Kidney (tissue), 13 donors: ENCODE measurements at regions not wholly inside any gene's neighbourhood (a gene's known extent, or its start where the extent isn't known, plus 50 kb on each side); places are given as distances from the start of the nearest gene placed in this dataset.

Experiments used
- DNase-seq, 5 donors: peaks; one replicate each; pipeline ENCODE4 v3.0.0-alpha.2; 2013 to 2020
- FAIRE-seq: peaks from 2 replicates; lab custom pipeline; 2012; peaks lifted over from hg19 to GRCh38; lab: Jason Lieb, UNC
- H3K27ac ChIP-seq, 2 donors: one replicate each; pipeline ENCODE4 v1.7.0; 2013; ENCODE audit warnings: low read depth in 2 of 2, low read length in 2 of 2, inconsistent platforms in 1 of 2
- H3K27me3 ChIP-seq: one replicate; pipeline ENCODE4 v1.7.1; 2013; ENCODE audit warnings: low read length, inconsistent platforms; ENCODE audit not compliant: control insufficient read depth, insufficient read depth
- H3K36me3 ChIP-seq, 3 donors: one replicate each; pipeline versions ENCODE4 v1.7.0 to v1.7.1; 2013; ENCODE audit warnings: low read length in 3 of 3, control low read depth in 1 of 3, inconsistent platforms in 1 of 3; ENCODE audit not compliant: insufficient read depth in 3 of 3, control insufficient read depth in 2 of 3
- H3K4me1 ChIP-seq, 3 donors: one replicate each; pipeline versions ENCODE4 v1.7.0 to v1.7.1; 2013; ENCODE audit warnings: low read length in 3 of 3, inconsistent platforms in 1 of 3, low read depth in 1 of 3; ENCODE audit not compliant: control insufficient read depth in 2 of 3, insufficient read depth in 2 of 3
- H3K4me3 ChIP-seq, 3 donors: one replicate each; pipeline versions ENCODE4 v1.7.0 to v1.8.1; 2013; ENCODE audit warnings: low read length in 3 of 3, control low read depth in 1 of 3, inconsistent platforms in 1 of 3
- H3K9ac ChIP-seq, 3 donors: one replicate each; pipeline versions ENCODE4 v1.7.0 to v1.7.1; 2013; ENCODE audit warnings: low read length in 3 of 3, control low read depth in 1 of 3, inconsistent platforms in 1 of 3
- H3K9me3 ChIP-seq, 3 donors: one replicate each; pipeline versions ENCODE4 v1.7.0 to v1.7.1; 2013; ENCODE audit warnings: low read length in 3 of 3, control low read depth in 1 of 3, inconsistent platforms in 1 of 3; ENCODE audit not compliant: control insufficient read depth in 2 of 3, insufficient read depth in 1 of 3
- CTCF ChIP-seq: IDR thresholded peaks from 3 replicates; pipeline ENCODE4 v1.5.1; 2012; ENCODE audit warnings: mild to moderate bottlenecking, moderate library complexity, borderline replicate concordance; ENCODE audit not compliant: insufficient read depth; ENCODE audit errors: extremely low read depth
- intact Hi-C: fragments of 100-400 bp; cut with DNase I; formaldehyde crosslinking; loops from one replicate; pipeline ENCODE4 v1.11.1; 2022
- donor health status: control.
- donor health status: control.
- donor health status: control.
- donor health status: control.
- donor health status: control.
- donor health status: DM: yes; HTN: yes; CAD: no.
- donor health status: Normal renal cell carcinoma (clear cell type).

DNA sequence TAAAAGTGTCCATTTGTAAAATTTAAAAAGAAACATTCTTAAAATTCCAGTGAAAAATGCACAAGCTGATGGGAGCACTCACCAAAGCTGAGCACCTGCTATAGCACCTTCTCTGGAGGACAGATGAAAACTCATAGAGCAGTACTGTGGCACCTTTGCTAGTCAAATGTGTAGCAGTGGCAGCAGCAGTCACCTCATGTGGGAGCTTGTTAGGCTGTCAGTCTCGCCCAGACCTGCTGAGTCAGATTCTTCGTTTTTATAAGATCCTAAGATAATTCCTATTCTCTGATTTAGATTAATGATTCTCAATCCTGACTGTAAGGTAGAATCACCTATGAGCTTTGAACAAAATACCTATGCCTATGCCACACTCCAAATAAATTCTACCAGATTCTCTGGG lies 325.8 kb downstream of the RPL10L start:
- Histone ChIP-seq H3K27me3 (no peaks in the 10 kb centered on the region), H3K36me3 (no peaks in the 10 kb centered on the region), H3K9me3 (no peaks in the 10 kb centered on the region), H3K4me3 (no peak overlapping the region), H3K27ac (no peak overlapping the region), H3K9ac (no peak overlapping the region), H3K4me1 (peaks cover 0 to 2% (median 0%) of the 10 kb centered on the region in 3 donors)
- FAIRE-seq (no peak), DNase-seq (no peak)
- intact Hi-C loops = no loop called here
- no peak for TF ChIP-seq CTCF

- Histone ChIP-seq H3K27me3 (no peaks in the 10 kb centered on the region), H3K9ac (no peak overlapping the region), H3K4me1 (peaks cover 0 to 2% (median 0%) of the 10 kb centered on the region in 3 donors), H3K27ac (no peak overlapping the region), H3K4me3 (no peak overlapping the region), H3K36me3 (no peaks in the 10 kb centered on the region), H3K9me3 (no peaks in the 10 kb centered on the region)
- no peak for TF ChIP-seq CTCF
- DNase-seq (no peak), FAIRE-seq (no peak)
- intact Hi-C loops = no loop called here
Observed at GRCh38 chr14:46325157-46325556, 326.4 kb downstream of the RPL10L start.

DNA sequence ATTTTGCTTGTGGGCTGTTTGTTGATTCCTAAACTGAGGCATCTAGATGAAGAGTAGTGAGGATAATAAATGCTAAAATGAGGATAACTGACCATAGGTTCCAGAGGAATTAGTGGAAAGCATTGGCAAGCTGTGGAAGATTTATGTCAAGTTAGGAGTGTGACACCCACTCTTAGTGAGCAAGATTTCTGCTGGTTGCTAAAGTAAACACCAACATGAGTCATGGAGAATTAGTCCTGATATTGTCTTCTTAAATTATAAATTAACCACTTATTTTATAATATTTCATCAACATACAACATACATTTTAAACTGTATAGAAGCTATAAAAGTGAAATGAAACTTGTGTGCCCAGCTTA lies 328.2 kb downstream of the RPL10L start:
- FAIRE-seq = no peak
- H3K9ac ChIP-seq = no peak overlapping the region
- no peak for TF ChIP-seq CTCF

GRCh38 chr14:46322730-46323403 lies 328.7 kb downstream of the RPL10L start:
- Histone ChIP-seq H3K4me3 (no peak overlapping the region), H3K36me3 (no peaks in the 10 kb centered on the region), H3K27me3 (no peaks in the 10 kb centered on the region), H3K9ac (no peak overlapping the region), H3K27ac (no peak overlapping the region), H3K4me1 (peaks cover 0 to 2% (median 0%) of the 10 kb centered on the region in 3 donors), H3K9me3 (no peaks in the 10 kb centered on the region)
- no peak for FAIRE-seq
- intact Hi-C loops = no loop called here
- DNase-seq = peak in 4 of 5 donors; percentile 32 to 86 (median 65)
- TF ChIP-seq CTCF = no peak

More for the DNA sequence above, 328.2 kb downstream of the RPL10L start:
- Histone ChIP-seq H3K9me3 (no peaks in the 10 kb centered on the region), H3K4me1 (peaks cover 0 to 2% (median 0%) of the 10 kb centered on the region in 3 donors), H3K27ac (no peak overlapping the region), H3K36me3 (no peaks in the 10 kb centered on the region), H3K4me3 (no peak overlapping the region), H3K27me3 (no peaks in the 10 kb centered on the region)
- DNase-seq = no peak
- intact Hi-C loops = no loop called here
